ENCODE measurements at regions not wholly inside any gene's neighbourhood (a gene's known extent, or its start where the extent isn't known, plus 50 kb on each side); places are given as distances from the start of the nearest gene placed in this dataset.

DNA sequence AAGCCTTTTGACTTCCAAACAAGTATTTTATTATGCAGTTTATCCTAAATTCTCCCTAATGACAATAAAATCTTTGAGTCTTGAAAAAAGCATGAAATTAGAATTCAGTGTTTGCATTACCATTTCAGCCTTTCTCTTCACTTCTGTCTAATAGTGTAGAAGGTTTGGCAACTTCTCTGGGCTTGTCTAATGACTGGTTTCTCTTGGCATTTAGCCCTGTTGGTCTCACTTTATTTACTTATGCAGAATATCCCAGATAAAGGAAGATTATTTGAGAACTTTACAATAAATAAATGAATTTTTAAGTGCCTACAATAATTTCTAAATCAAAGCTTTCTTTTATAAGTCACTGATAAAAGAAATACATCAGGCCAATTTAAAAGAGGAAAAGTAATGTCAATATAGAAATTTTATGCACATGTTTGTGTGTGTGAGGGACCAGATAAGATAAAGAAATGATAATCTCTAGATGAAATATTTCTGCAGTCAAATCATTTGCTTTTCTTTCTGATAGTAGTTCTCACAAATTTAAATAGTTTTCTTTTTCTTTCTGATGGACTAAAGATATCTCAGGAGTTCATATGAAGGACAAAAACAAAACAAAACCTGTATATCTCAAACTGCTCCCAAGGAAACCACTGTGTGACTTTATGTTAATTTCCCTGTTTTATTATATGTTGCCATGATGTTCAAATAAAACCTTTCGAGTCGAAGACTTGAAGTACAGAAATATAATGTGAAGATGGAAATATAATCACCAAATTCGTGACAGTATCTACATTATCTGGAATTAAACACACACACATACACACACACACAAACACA is 533.1 kb upstream of the CBLB start:
- Mint-ChIP-seq H3K9me3 (ENCODE audit: unreplicated experiment) (no peaks in the 10 kb centered on the region), H3K36me3 (ENCODE audit: low read depth, unreplicated experiment) (no peaks in the 10 kb centered on the region), H3K4me3 (ENCODE audit: unreplicated experiment) (no peak overlapping the region), H3K27ac (ENCODE audit: unreplicated experiment) (no peak overlapping the region), H3K4me1 (ENCODE audit: unreplicated experiment) (no peaks in the 10 kb centered on the region), H3K27me3 (ENCODE audit: unreplicated experiment) (no peaks in the 10 kb centered on the region)
- no peak for DNase-seq (ENCODE audit: low spot score)
- TF ChIP-seq, protein P1, sequence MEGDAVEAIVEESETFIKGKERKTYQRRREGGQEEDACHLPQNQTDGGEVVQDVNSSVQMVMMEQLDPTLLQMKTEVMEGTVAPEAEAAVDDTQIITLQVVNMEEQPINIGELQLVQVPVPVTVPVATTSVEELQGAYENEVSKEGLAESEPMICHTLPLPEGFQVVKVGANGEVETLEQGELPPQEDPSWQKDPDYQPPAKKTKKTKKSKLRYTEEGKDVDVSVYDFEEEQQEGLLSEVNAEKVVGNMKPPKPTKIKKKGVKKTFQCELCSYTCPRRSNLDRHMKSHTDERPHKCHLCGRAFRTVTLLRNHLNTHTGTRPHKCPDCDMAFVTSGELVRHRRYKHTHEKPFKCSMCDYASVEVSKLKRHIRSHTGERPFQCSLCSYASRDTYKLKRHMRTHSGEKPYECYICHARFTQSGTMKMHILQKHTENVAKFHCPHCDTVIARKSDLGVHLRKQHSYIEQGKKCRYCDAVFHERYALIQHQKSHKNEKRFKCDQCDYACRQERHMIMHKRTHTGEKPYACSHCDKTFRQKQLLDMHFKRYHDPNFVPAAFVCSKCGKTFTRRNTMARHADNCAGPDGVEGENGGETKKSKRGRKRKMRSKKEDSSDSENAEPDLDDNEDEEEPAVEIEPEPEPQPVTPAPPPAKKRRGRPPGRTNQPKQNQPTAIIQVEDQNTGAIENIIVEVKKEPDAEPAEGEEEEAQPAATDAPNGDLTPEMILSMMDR (IDR thresholded peaks at IDR 0.05; ENCODE audit: unreplicated experiment): no peak

DNA sequence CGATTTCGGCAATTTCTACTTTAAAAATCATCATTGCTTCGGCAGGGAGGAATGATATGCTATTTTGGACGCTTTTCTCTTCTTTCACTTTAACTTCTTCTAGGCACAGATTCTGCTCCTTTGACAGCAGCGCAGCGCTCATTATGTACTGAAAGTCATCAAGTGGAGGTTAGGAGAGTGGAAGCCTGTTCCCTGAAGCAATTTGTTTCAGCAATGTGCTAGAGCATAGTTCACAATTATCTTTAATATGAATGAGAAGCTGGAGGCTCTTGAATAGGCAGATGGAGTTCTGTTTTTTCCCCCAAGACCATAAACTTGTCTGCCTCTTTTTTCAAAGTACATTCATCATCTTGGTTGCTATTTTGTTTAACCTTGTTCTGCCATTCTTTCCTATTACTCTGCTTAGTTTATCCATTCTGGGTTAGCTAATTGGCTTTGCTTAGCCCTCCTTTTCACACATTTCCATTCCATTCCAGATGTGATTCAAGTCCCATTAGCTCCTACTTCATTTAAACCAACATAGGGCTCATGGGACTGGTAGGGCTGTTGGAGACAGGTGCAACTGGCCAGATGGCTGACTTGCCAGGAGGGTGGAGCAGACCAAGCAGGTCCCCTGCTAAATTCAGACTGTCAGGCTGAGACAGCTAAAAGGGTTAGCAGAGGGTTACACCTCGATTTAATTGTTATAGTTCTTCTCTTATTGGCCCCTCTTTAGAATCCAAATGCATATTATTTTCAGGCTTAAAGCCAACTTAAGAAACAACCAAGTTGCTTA is 534.7 kb upstream of the CBLB start:
- Mint-ChIP-seq H3K27ac (ENCODE audit: unreplicated experiment) (no peak overlapping the region), H3K4me1 (ENCODE audit: unreplicated experiment) (no peaks in the 10 kb centered on the region), H3K27me3 (ENCODE audit: unreplicated experiment) (no peaks in the 10 kb centered on the region)

DNA sequence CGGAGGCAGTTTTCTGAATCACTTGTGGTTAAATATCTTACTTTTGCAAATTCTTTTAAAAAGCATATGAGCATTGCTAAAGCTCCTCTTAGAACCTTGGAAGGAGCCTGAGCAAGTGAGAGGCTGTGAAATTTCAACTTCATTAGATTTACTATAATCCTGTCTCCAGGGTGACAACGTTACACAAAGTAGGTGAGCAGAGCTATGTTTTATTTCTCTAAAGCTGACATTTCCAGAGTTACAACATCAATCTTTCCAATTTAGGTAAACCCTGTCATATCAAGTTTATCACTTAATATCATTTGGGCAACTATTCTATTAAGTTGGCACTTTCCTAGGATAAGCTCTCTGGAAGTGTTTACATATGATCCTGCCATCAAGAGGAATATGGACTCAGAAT is 544.9 kb upstream of the CBLB start:
- DNase-seq (ENCODE audit: low spot score): no peak
- Mint-ChIP-seq H3K27ac (ENCODE audit: unreplicated experiment) (no peak overlapping the region), H3K9me3 (ENCODE audit: unreplicated experiment) (no peaks in the 10 kb centered on the region), H3K4me3 (ENCODE audit: unreplicated experiment) (no peak overlapping the region), H3K27me3 (ENCODE audit: unreplicated experiment) (no peaks in the 10 kb centered on the region), H3K36me3 (ENCODE audit: low read depth, unreplicated experiment) (no peaks in the 10 kb centered on the region), H3K4me1 (ENCODE audit: unreplicated experiment) (no peaks in the 10 kb centered on the region)
- TF ChIP-seq, protein P1 (IDR thresholded peaks at IDR 0.05; ENCODE audit: unreplicated experiment): no peak

More for the DNA sequence above, 534.7 kb upstream of the CBLB start:
- no peaks in the 10 kb centered on the region for H3K9me3 Mint-ChIP-seq (ENCODE audit: unreplicated experiment)
- no peaks in the 10 kb centered on the region for H3K36me3 Mint-ChIP-seq (ENCODE audit: low read depth, unreplicated experiment)
- no peak overlapping the region for H3K4me3 Mint-ChIP-seq (ENCODE audit: unreplicated experiment)
- no peak for DNase-seq (ENCODE audit: low spot score)
- TF ChIP-seq, protein P1 (IDR thresholded peaks at IDR 0.05; ENCODE audit: unreplicated experiment): no peak

DNA sequence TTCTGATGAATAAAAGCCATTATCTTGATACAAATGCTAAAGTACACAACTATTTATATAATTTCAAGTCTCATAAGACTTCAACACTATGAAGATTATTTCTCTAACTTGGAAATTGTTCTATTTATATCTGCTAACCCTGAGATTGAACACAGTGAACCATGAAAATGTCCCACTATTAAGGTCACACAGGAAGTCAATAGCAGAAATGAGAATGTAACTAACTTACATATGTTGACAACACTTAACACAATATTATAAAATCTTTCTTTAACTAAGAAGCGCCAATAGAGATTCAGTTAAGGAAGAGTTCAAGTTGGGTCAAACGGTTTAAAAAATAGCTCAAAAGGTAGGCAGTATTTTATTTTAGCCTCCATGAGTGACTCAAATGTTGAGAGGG is 551.8 kb upstream of the CBLB start:
- H3K4me1 Mint-ChIP-seq (ENCODE audit: unreplicated experiment): peaks cover 2% of the 10 kb centered on the region
- H3K36me3 Mint-ChIP-seq (ENCODE audit: low read depth, unreplicated experiment): no peaks in the 10 kb centered on the region
- no peaks in the 10 kb centered on the region for H3K9me3 Mint-ChIP-seq (ENCODE audit: unreplicated experiment)
- no peak overlapping the region for H3K4me3 Mint-ChIP-seq (ENCODE audit: unreplicated experiment)
- no peak for DNase-seq (ENCODE audit: low spot score)
- TF ChIP-seq, protein P1 (IDR thresholded peaks at IDR 0.05; ENCODE audit: unreplicated experiment): no peak
- peaks cover 1% of the 10 kb centered on the region for H3K27me3 Mint-ChIP-seq (ENCODE audit: unreplicated experiment)
- H3K27ac Mint-ChIP-seq (ENCODE audit: unreplicated experiment): no peak overlapping the region

DNA sequence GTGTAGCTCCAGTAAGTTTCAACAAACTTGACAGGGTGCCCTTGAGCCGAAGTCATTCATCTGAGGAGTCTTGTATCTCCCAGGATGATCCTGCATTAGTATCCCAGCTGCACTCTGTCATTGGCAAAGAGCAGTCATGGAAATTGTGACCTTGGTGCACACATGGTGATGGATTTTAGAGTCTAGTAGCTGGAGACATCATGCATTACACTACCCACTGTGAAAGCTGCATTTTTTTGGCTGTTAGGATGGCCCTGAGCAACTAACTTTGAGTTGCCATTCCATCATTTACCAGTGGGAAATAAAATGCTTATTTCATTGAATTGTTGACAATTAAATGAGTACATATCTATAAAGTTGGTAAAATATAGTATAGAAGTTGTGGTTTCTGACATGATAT is 552.6 kb upstream of the CBLB start:
- H3K27ac Mint-ChIP-seq (ENCODE audit: unreplicated experiment): no peak overlapping the region
- TF ChIP-seq, protein P1 (IDR thresholded peaks at IDR 0.05; ENCODE audit: unreplicated experiment): no peak
- DNase-seq (ENCODE audit: low spot score): no peak
- peaks cover 1% of the 10 kb centered on the region for H3K27me3 Mint-ChIP-seq (ENCODE audit: unreplicated experiment)
- no peaks in the 10 kb centered on the region for H3K36me3 Mint-ChIP-seq (ENCODE audit: low read depth, unreplicated experiment)
- H3K4me1 Mint-ChIP-seq (ENCODE audit: unreplicated experiment): peaks cover 2% of the 10 kb centered on the region
- H3K4me3 Mint-ChIP-seq (ENCODE audit: unreplicated experiment): no peak overlapping the region
- H3K9me3 Mint-ChIP-seq (ENCODE audit: unreplicated experiment): no peaks in the 10 kb centered on the region

Measured in endothelial cell (in vitro differentiated cells).